MCF 10A (cell line): ENCODE measurements at regions not wholly inside any gene's neighbourhood (a gene's known extent, or its start where the extent isn't known, plus 50 kb on each side); places are given as distances from the start of the nearest gene placed in this dataset.

Experiments used
- BruUV-seq: library from RNA; stranded (reverse); fragments of 400-500 nt; replicated peaks from 2 replicates; lab custom pipeline; 2021; lab: Mats Ljungman, UMichigan
- CTCF ChIA-PET: fragments of 300-600 bp; sonication (Branson Sonifier 250); formaldehyde crosslinking; extraction: SDS; loops from one replicate; lab custom pipeline; 2021; ENCODE audit warnings: antibody characterized with exemption, inconsistent platforms; lab: Yijun Ruan, JAX
- POLR2A ChIA-PET: fragments of 300-600, 350-650 bp; sonication (Branson Sonifier 250); formaldehyde crosslinking; extraction: SDS; loops from one replicate; lab custom pipeline; 2020; ENCODE audit warnings: antibody characterized with exemption, inconsistent platforms; lab: Yijun Ruan, JAX
- DNase-seq: peaks from one replicate; pipeline ENCODE4 v3.0.0-alpha.2; 2018; ENCODE audit not compliant: unreplicated experiment
- H3K27ac Mint-ChIP-seq: one replicate; pipeline ENCODE4 v1.8.0; 2022; ENCODE audit warnings: mild to moderate bottlenecking, low read depth, mixed read lengths; ENCODE audit not compliant: unreplicated experiment
- H3K27me3 Mint-ChIP-seq: one replicate; pipeline ENCODE4 v1.8.0; 2022; ENCODE audit warnings: mixed read lengths; ENCODE audit not compliant: insufficient read depth, unreplicated experiment
- H3K36me3 Mint-ChIP-seq: one replicate; pipeline ENCODE4 v1.8.0; 2022; ENCODE audit warnings: mild to moderate bottlenecking, moderate library complexity, mixed read lengths; ENCODE audit not compliant: insufficient read depth, unreplicated experiment
- H3K4me1 Mint-ChIP-seq: one replicate; pipeline ENCODE4 v1.8.0; 2022; ENCODE audit warnings: mixed read lengths; ENCODE audit not compliant: insufficient read depth, unreplicated experiment
- H3K4me3 Mint-ChIP-seq: one replicate; pipeline ENCODE4 v1.8.0; 2022; ENCODE audit warnings: mild to moderate bottlenecking, moderate library complexity, mixed read lengths; ENCODE audit not compliant: unreplicated experiment
- H3K9me3 Mint-ChIP-seq: one replicate; pipeline ENCODE4 v1.8.0; 2022; ENCODE audit warnings: mixed read lengths; ENCODE audit not compliant: unreplicated experiment
- intact Hi-C: fragments of 100-400 bp; cut with micrococcal nuclease; formaldehyde crosslinking; loops from 2 replicates; pipeline ENCODE4 v1.14.1; 2022
- TF ChIP-seq, protein P1 (sequence below): fragments of 200-600 bp; IDR thresholded peaks from one replicate; pipeline ENCODE4 v1.8.0; 2022; ENCODE audit warnings: antibody characterized with exemption, mild to moderate bottlenecking; ENCODE audit not compliant: unreplicated experiment

DNA sequence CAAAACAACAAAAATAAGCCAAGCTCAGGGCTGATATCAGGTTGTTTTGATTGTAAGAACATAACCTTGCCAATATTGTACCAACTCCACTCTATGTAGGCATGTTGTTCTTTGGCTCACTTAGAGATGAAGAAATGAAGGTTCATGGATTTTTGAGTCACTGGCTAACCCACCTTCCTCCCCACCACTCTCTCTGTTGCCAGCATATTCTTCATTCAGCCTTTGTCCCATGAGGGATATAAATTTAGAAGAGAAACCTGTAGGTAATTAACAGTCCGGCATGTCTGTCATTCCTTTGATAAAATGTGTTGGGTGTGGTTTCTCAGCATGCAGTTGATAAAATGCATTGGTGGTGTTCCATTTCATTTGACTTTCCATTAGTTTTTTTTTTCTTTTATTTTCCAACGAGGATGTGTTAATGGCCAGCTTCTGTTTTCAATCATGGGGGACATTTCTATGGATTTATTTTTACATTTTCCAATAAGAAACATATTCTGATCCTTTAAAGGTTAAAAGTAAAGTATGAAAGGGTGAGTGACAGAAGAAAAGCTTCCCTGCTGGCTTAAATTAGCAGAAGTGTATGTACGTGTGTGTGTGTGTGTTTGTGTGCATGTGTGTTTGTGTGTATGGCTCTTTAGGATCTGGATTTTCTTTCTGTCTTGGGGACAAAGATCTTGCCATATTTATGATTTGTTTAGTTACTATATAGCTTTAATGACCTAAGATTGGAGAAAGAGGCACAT lies 166.2 kb upstream of the KCNJ16 start:
- no peak for DNase-seq
- H3K36me3 Mint-ChIP-seq: no peaks in the 10 kb centered on the region
- no peaks in the 10 kb centered on the region for H3K9me3 Mint-ChIP-seq
- ChIA-PET CTCF (interaction anchor here (0.7 kb wide), 1 partner anchor 15 kb away, joined by 3 read pairs; no protein-coding TSS in a partner anchor), POLR2A (interaction anchor here (0.8 kb wide), 1 partner anchor 10 kb away, joined by 3 read pairs; no protein-coding TSS in a partner anchor)
- intact Hi-C loops: no loop called here
- H3K27me3 Mint-ChIP-seq: no peaks in the 10 kb centered on the region
- no peak overlapping the region for H3K27ac Mint-ChIP-seq
- BruUV-seq: no TSS peak
- no peak overlapping the region for H3K4me3 Mint-ChIP-seq
- H3K4me1 Mint-ChIP-seq: no peaks in the 10 kb centered on the region
- TF ChIP-seq, protein P1, sequence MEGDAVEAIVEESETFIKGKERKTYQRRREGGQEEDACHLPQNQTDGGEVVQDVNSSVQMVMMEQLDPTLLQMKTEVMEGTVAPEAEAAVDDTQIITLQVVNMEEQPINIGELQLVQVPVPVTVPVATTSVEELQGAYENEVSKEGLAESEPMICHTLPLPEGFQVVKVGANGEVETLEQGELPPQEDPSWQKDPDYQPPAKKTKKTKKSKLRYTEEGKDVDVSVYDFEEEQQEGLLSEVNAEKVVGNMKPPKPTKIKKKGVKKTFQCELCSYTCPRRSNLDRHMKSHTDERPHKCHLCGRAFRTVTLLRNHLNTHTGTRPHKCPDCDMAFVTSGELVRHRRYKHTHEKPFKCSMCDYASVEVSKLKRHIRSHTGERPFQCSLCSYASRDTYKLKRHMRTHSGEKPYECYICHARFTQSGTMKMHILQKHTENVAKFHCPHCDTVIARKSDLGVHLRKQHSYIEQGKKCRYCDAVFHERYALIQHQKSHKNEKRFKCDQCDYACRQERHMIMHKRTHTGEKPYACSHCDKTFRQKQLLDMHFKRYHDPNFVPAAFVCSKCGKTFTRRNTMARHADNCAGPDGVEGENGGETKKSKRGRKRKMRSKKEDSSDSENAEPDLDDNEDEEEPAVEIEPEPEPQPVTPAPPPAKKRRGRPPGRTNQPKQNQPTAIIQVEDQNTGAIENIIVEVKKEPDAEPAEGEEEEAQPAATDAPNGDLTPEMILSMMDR: no peak

DNA sequence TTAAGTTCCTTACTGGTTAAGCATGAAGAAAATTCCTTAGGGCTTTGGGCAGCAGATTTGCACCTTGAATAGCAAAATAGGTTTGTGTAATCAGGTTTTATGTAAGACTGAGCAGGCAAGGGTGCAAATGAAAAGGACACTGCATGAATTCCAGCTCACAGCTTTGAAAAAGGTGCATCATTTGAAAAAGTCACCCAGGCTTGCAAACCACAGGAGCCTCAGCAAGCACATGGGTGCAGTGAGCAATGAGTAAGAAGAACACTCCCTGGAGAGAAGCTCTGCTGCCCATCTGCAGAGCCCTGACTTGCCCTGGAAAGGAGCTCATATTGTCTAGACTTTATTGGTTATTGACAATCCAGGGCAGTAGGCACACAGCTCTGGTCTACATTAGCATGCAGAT lies 165.6 kb upstream of the KCNJ16 start:
- no TSS peak for BruUV-seq
- Mint-ChIP-seq H3K4me3 (no peak overlapping the region), H3K27ac (no peak overlapping the region), H3K9me3 (no peaks in the 10 kb centered on the region), H3K27me3 (no peaks in the 10 kb centered on the region), H3K36me3 (no peaks in the 10 kb centered on the region), H3K4me1 (no peaks in the 10 kb centered on the region)
- intact Hi-C loops: no loop called here
- no peak for DNase-seq
- CTCF ChIA-PET: interaction anchor here (0.7 kb wide), 1 partner anchor 15 kb away, joined by 3 read pairs; no protein-coding TSS in a partner anchor
- POLR2A ChIA-PET: interaction anchor here (0.8 kb wide), 1 partner anchor 9 kb away, joined by 3 read pairs; no protein-coding TSS in a partner anchor
- TF ChIP-seq, protein P1: no peak

DNA sequence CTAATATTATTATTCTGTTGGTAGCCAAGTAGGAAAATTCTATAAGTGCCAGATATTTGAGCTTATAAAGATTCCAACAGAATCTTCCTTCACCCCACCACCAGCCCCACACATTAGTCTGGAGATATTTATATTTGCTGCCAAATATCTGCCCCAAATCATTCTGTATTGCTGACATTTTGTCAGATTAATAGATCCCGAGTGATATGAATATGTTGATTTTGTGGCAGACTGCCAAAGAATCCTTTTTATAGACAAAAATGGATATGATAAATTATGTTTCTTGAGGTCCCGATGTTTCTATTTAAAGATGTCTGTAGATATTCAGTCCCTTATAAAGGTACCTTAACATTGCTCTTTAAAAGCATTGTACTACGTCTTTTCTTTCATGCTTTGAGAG lies 162.2 kb upstream of the KCNJ16 start:
- Mint-ChIP-seq H3K4me3 (no peak overlapping the region), H3K27ac (no peak overlapping the region), H3K9me3 (no peaks in the 10 kb centered on the region), H3K27me3 (no peaks in the 10 kb centered on the region), H3K36me3 (no peaks in the 10 kb centered on the region), H3K4me1 (no peaks in the 10 kb centered on the region)
- TF ChIP-seq, protein P1: no peak
- intact Hi-C loops: no loop called here
- ChIA-PET CTCF (no interaction called here), POLR2A (interaction anchor here (0.5 to 1.2 kb wide), 2 partner anchors 18 to 20 kb away, joined by 3 to 5 read pairs; no protein-coding TSS in a partner anchor)
- no TSS peak for BruUV-seq
- no peak for DNase-seq

DNA sequence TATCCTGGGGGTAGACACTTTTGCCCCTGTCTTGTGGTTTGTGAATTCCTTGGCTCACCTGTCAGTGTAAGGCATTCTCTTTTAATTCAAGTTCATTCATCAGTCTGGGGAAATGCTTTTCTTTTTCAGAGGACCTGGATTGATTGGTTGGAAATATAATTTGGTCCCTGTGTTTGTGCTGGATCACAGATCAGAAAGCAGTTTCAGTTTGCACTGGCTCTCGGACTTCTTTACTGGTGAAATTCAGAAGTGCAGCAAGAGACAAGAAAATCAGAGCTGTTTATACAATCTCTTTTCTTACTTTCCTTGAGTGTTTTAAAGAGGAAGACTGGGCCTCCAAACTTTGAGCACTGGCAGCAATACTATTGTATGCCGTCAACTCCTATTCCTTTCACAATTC lies 161.8 kb upstream of the KCNJ16 start:
- Mint-ChIP-seq H3K9me3 (no peaks in the 10 kb centered on the region), H3K36me3 (no peaks in the 10 kb centered on the region), H3K4me3 (no peak overlapping the region), H3K4me1 (no peaks in the 10 kb centered on the region), H3K27me3 (no peaks in the 10 kb centered on the region), H3K27ac (no peak overlapping the region)
- DNase-seq: no peak
- BruUV-seq: no TSS peak
- TF ChIP-seq, protein P1: no peak
- ChIA-PET CTCF (interaction anchor here (0.8 kb wide), 1 partner anchor 153 kb away, joined by 3 read pairs; no protein-coding TSS in a partner anchor), POLR2A (interaction anchor here (1.2 kb wide), 1 partner anchor 18 kb away, joined by 3 read pairs; no protein-coding TSS in a partner anchor)
- intact Hi-C loops: no loop called here
